Endothelial cell of umbilical vein (primary cell): ENCODE measurements at regions not wholly inside any gene's neighbourhood (a gene's known extent, or its start where the extent isn't known, plus 50 kb on each side); places are given as distances from the start of the nearest gene placed in this dataset.

Source experiments
- BruUV-seq: library from RNA; stranded (reverse); fragments of 400-500 nt; replicated peaks from 2 replicates; lab custom pipeline; 2021; lab: Mats Ljungman, UMichigan
- CTCF ChIA-PET: fragments of 300-600, 350-600 bp; sonication (Branson Sonifier 250); formaldehyde crosslinking; loops from one replicate; lab custom pipeline; 2021; ENCODE audit warnings: antibody characterized with exemption, inconsistent platforms; lab: Charles Lee
- POLR2A ChIA-PET: fragments of 300-600, 350-600 bp; sonication (Branson Sonifier 250); formaldehyde crosslinking; loops from one replicate; lab custom pipeline; 2021; ENCODE audit warnings: antibody characterized with exemption, inconsistent platforms; lab: Charles Lee
- DNase-seq: peaks from one replicate; pipeline ENCODE4 v3.0.0-alpha.2; 2011; ENCODE audit warnings: low read depth, low spot score
- FAIRE-seq: peaks from 2 replicates; lab custom pipeline; 2011; peaks lifted over from hg19 to GRCh38; lab: Jason Lieb, UNC
- H2AFZ ChIP-seq: 2 replicates; pipeline ENCODE4 v1.6.0; 2012; ENCODE audit warnings: low read depth, low read length, control low read depth, inconsistent platforms
- H3K27ac ChIP-seq: 2 replicates; pipeline ENCODE4 v1.5.1; 2011; ENCODE audit warnings: low read depth, mild to moderate bottlenecking, control low read depth, low read length, moderate library complexity; ENCODE audit not compliant: insufficient read depth
- H3K27me3 ChIP-seq, 2 experiments: 2 replicates each; pipeline versions ENCODE4 v1.6.0 to v1.6.1; 2011; ENCODE audit warnings: low read length in 2 of 2, mixed read lengths in 1 of 2; ENCODE audit not compliant: control insufficient read depth in 2 of 2, insufficient read depth in 2 of 2
- H3K36me3 ChIP-seq, 2 experiments: 2 replicates in 1 of 2; 3 replicates in 1 of 2; pipeline ENCODE4 v1.5.1; 2011; ENCODE audit warnings: low read length in 2 of 2, mild to moderate bottlenecking in 1 of 2, moderate library complexity in 1 of 2; ENCODE audit not compliant: control insufficient read depth in 2 of 2, insufficient read depth in 2 of 2; ENCODE audit errors: extremely low read depth in 1 of 2
- H3K4me1 ChIP-seq: 3 replicates; pipeline ENCODE4 v1.5.1; 2011; ENCODE audit warnings: mild to moderate bottlenecking, low read length; ENCODE audit not compliant: control insufficient read depth, insufficient read depth; ENCODE audit errors: extremely low read depth
- H3K4me2 ChIP-seq: 2 replicates; pipeline ENCODE4 v1.6.1; 2011; ENCODE audit warnings: low read length, control low read depth, mixed read lengths; ENCODE audit not compliant: insufficient read depth
- H3K4me3 ChIP-seq, 3 experiments: fragments of 200-600 bp in 1 of 3; sonication (generic), shearing (Covaris generic) in 1 of 3; replicated peaks in 1 of 3; 2 replicates each; pipeline ENCODE4 v1.5.1; 2011 to 2016; ENCODE audit warnings: control low read depth in 3 of 3, low read length in 3 of 3, mild to moderate bottlenecking in 2 of 3, inconsistent platforms in 1 of 3, low read depth in 1 of 3, moderate library complexity in 1 of 3; ENCODE audit not compliant: insufficient read depth in 1 of 3
- H3K79me2 ChIP-seq: 2 replicates; pipeline ENCODE4 v1.6.0; 2012; ENCODE audit warnings: low read length, inconsistent platforms; ENCODE audit not compliant: control insufficient read depth, insufficient read depth
- H3K9ac ChIP-seq: replicated peaks from 2 replicates; pipeline ENCODE3; 2011; ENCODE audit warnings: low read length, control low read depth; ENCODE audit not compliant: insufficient read depth; ENCODE audit errors: extremely low read depth
- H3K9me1 ChIP-seq: replicated peaks from 3 replicates; pipeline ENCODE4 v1.6.0; 2011; ENCODE audit warnings: mild to moderate bottlenecking, low read length; ENCODE audit not compliant: control insufficient read depth, insufficient read depth; ENCODE audit errors: extremely low read depth
- H3K9me3 ChIP-seq: replicated peaks from 2 replicates; pipeline ENCODE4 v1.5.1; 2012; ENCODE audit warnings: low read length, inconsistent platforms; ENCODE audit not compliant: control insufficient read depth, insufficient read depth
- H4K20me1 ChIP-seq: replicated peaks from 2 replicates; pipeline ENCODE3; 2011; ENCODE audit warnings: mild to moderate bottlenecking, low read length; ENCODE audit not compliant: control insufficient read depth, insufficient read depth; ENCODE audit errors: extremely low read depth
- CTCF ChIP-seq, 2 donors: IDR thresholded peaks; 1 replicate in 1 of 2; 2 replicates in 1 of 2; pipeline ENCODE4 v1.5.1; 2011; ENCODE audit warnings: low read length in 2 of 2, mild to moderate bottlenecking in 2 of 2, moderate library complexity in 2 of 2, control low read depth in 1 of 2, inconsistent platforms in 1 of 2, low read depth in 1 of 2; ENCODE audit not compliant: insufficient read depth in 1 of 2; ENCODE audit errors: extremely low read depth in 1 of 2
- EZH2 ChIP-seq: IDR thresholded peaks from 2 replicates; pipeline ENCODE4 v1.6.1; 2012; ENCODE audit warnings: borderline replicate concordance, low read depth, mild to moderate bottlenecking, moderate library complexity, low read length, inconsistent platforms; ENCODE audit not compliant: severe bottlenecking
- FOS ChIP-seq: IDR thresholded peaks from 2 replicates; pipeline ENCODE4 v1.6.1; 2011; ENCODE audit warnings: mild to moderate bottlenecking, low read length, moderate library complexity, borderline replicate concordance; ENCODE audit not compliant: insufficient read depth
- GATA2 ChIP-seq: IDR thresholded peaks from 2 replicates; pipeline ENCODE4 v1.7.0; 2011; ENCODE audit warnings: low read depth, mild to moderate bottlenecking, moderate library complexity, mixed read lengths, low read length; ENCODE audit not compliant: insufficient read length, insufficient read depth
- JUN ChIP-seq: IDR thresholded peaks from 2 replicates; pipeline ENCODE4 v1.6.1; 2011; ENCODE audit warnings: borderline replicate concordance, low read depth; ENCODE audit not compliant: insufficient read length, insufficient read depth
- MAX ChIP-seq: IDR thresholded peaks from 2 replicates; pipeline ENCODE4 v1.6.1; 2011; ENCODE audit not compliant: insufficient read depth, insufficient read length
- MYC ChIP-seq: IDR thresholded peaks from one replicate; pipeline ENCODE4 v1.6.1; 2011; ENCODE audit warnings: mild to moderate bottlenecking, low read depth, low read length
- POLR2A ChIP-seq: IDR thresholded peaks from 2 replicates; pipeline ENCODE4 v1.6.1; 2012; ENCODE audit warnings: low read depth, mild to moderate bottlenecking, control low read depth, low read length
- POLR2AphosphoS5 ChIP-seq: IDR thresholded peaks from 2 replicates; pipeline ENCODE4 v1.6.1; 2012; ENCODE audit warnings: low read depth, mild to moderate bottlenecking, control low read depth, low read length, moderate library complexity; ENCODE audit not compliant: insufficient read depth
- dilution Hi-C: fragments of 300-500 bp; cut with MboI; formaldehyde crosslinking; loops from one replicate; pipeline ENCODE4 v1.15.0; 2019; ENCODE audit warnings: low sequenced_read_pairs; ENCODE audit not compliant: extremely low pct_ligation_motif_present
- intact Hi-C: fragments of 100-400 bp; cut with micrococcal nuclease; formaldehyde crosslinking; loops from one replicate; pipeline ENCODE4 v1.10.0; 2022

- no peak overlapping the region for H3K9ac ChIP-seq
- H3K4me3 ChIP-seq, result no peak overlapping the region
- no peaks in the 10 kb centered on the region for H3K27me3 ChIP-seq
- BruUV-seq, result no TSS peak
- intact Hi-C loops, result no loop called here
- FAIRE-seq (no peak), DNase-seq (no peak)
- dilution Hi-C loops, result no loop called here
- no peak overlapping the region for H2AFZ ChIP-seq
- no peaks in the 10 kb centered on the region for H3K9me3 ChIP-seq
- no peaks in the 10 kb centered on the region for H4K20me1 ChIP-seq
- H3K4me1 ChIP-seq, result no peaks in the 10 kb centered on the region
- POLR2A ChIA-PET, result no interaction called here
- CTCF ChIA-PET, result no interaction called here
- no peaks in the 10 kb centered on the region for H3K36me3 ChIP-seq
- no peak overlapping the region for H3K4me2 ChIP-seq
- H3K9me1 ChIP-seq, result no peaks in the 10 kb centered on the region
- no peak for TF ChIP-seq GATA2
- no peak for TF ChIP-seq MYC
- TF ChIP-seq EZH2, result no peak
- TF ChIP-seq POLR2A, result no peak
- no peak for TF ChIP-seq CTCF (IDR thresholded peaks at IDR 0.05; ENCODE audit: extremely low read depth in 1 of 2, insufficient read depth in 1 of 2, low read depth in 1 of 2, low read length in 2 of 2)
- TF ChIP-seq MAX, result no peak
- TF ChIP-seq JUN, result no peak
- no peak for TF ChIP-seq POLR2AphosphoS5
- TF ChIP-seq FOS, result no peak
- H3K27ac ChIP-seq, result no peak overlapping the region
- H3K79me2 ChIP-seq, result no peaks in the 10 kb centered on the region
These were observed 355.7 kb upstream of the MON1B start for GRCh38 chr16:76835339-76835738.
